ENCODE measurements at regions not wholly inside any gene's neighbourhood (a gene's known extent, or its start where the extent isn't known, plus 50 kb on each side); places are given as distances from the start of the nearest gene placed in this dataset.

GRCh38 chr6:167552961-167553735 lies 228.3 kb downstream of the TTLL2 start:
- DNase-seq (ENCODE audit: low spot score in 2 of 2) = peak; percentile 45 to 68
- Histone ChIP-seq H3K36me3 (no peaks in the 10 kb centered on the region), H3K4me1 (peaks cover 17% of the 10 kb centered on the region), H3K27ac (no peak overlapping the region), H3K9me3 (peaks cover 7% of the 10 kb centered on the region), H3K4me3 (no peak overlapping the region), H3K27me3 (peaks cover 6% of the 10 kb centered on the region)
- TF ChIP-seq EP300 (IDR thresholded peaks at IDR 0.05) = no peak
- TF ChIP-seq, protein P1, sequence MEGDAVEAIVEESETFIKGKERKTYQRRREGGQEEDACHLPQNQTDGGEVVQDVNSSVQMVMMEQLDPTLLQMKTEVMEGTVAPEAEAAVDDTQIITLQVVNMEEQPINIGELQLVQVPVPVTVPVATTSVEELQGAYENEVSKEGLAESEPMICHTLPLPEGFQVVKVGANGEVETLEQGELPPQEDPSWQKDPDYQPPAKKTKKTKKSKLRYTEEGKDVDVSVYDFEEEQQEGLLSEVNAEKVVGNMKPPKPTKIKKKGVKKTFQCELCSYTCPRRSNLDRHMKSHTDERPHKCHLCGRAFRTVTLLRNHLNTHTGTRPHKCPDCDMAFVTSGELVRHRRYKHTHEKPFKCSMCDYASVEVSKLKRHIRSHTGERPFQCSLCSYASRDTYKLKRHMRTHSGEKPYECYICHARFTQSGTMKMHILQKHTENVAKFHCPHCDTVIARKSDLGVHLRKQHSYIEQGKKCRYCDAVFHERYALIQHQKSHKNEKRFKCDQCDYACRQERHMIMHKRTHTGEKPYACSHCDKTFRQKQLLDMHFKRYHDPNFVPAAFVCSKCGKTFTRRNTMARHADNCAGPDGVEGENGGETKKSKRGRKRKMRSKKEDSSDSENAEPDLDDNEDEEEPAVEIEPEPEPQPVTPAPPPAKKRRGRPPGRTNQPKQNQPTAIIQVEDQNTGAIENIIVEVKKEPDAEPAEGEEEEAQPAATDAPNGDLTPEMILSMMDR (IDR thresholded peaks at IDR 0.05) = no peak
- no peak for TF ChIP-seq POLR2A (IDR thresholded peaks at IDR 0.05)
- no peak for TF ChIP-seq POLR2AphosphoS5 (IDR thresholded peaks at IDR 0.05)
- 78% methylated on average over 11 of the region's 19 CpGs for WGBS

- peaks cover 7% of the 10 kb centered on the region for H3K9me3 ChIP-seq
- TF ChIP-seq EP300 (IDR thresholded peaks at IDR 0.05) (no peak), POLR2AphosphoS5 (IDR thresholded peaks at IDR 0.05) (no peak), POLR2A (IDR thresholded peaks at IDR 0.05) (no peak)
- TF ChIP-seq, protein P1 (IDR thresholded peaks at IDR 0.05) = no peak
- no peak overlapping the region for H3K4me3 ChIP-seq
- H3K4me1 ChIP-seq = peaks cover 17% of the 10 kb centered on the region
- H3K27ac ChIP-seq = no peak overlapping the region
- WGBS = 93% methylated on average over 8 of the region's 9 CpGs
- no peaks in the 10 kb centered on the region for H3K36me3 ChIP-seq
- DNase-seq (ENCODE audit: low spot score in 2 of 2) = peak; percentile 44 to 59
- peaks cover 6% of the 10 kb centered on the region for H3K27me3 ChIP-seq
Observed at GRCh38 chr6:167553736-167554119, 228.8 kb downstream of the TTLL2 start.

DNA sequence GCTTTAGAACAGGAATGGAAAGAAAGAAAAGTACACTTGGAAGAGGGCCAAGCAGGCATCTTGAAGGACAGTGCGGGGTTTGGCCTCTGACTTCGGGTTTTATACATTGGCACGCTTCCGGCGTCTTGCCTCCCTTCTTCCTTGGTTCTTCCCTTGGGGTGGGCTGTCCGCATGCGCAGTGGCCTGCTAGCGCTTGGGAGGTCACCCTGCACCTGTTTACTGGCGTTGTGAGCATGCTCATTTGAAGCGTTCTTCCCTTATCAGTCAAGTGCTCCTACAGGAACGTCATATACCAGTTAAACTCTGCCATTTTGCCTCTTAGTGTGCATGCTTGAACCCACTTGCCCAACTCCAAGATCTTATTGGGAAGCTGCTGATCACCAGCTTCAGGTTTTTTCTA lies 230.0 kb downstream of the TTLL2 start:
- Histone ChIP-seq H3K4me1 (peaks cover 17% of the 10 kb centered on the region), H3K4me3 (no peak overlapping the region), H3K9me3 (peaks cover 7% of the 10 kb centered on the region), H3K36me3 (no peaks in the 10 kb centered on the region), H3K27me3 (peaks cover 6% of the 10 kb centered on the region), H3K27ac (no peak overlapping the region)
- TF ChIP-seq POLR2A (IDR thresholded peaks at IDR 0.05) (no peak), EP300 (IDR thresholded peaks at IDR 0.05) (no peak), POLR2AphosphoS5 (IDR thresholded peaks at IDR 0.05) (no peak)
- TF ChIP-seq, protein P1 (IDR thresholded peaks at IDR 0.05) = no peak
- peak in 1 of 2 donors; percentile 41 for DNase-seq (ENCODE audit: low spot score in 2 of 2)
- 92% methylated on average over 11 of the region's 11 CpGs for WGBS

GRCh38 chr6:167555836-167556235 lies 230.9 kb downstream of the TTLL2 start:
- Histone ChIP-seq H3K36me3 (no peaks in the 10 kb centered on the region), H3K27me3 (peaks cover 6% of the 10 kb centered on the region), H3K9me3 (peaks cover 7% of the 10 kb centered on the region), H3K4me1 (peaks cover 9% of the 10 kb centered on the region), H3K4me3 (no peak overlapping the region), H3K27ac (no peak overlapping the region)
- no peak for DNase-seq (ENCODE audit: low spot score in 2 of 2)
- TF ChIP-seq EP300 (IDR thresholded peaks at IDR 0.05) (no peak), POLR2AphosphoS5 (IDR thresholded peaks at IDR 0.05) (no peak), POLR2A (IDR thresholded peaks at IDR 0.05) (no peak)
- TF ChIP-seq, protein P1 (IDR thresholded peaks at IDR 0.05) = no peak

- H3K27me3 ChIP-seq = peaks cover 3% of the 10 kb centered on the region
- no peaks in the 10 kb centered on the region for H3K4me1 ChIP-seq
- H3K36me3 ChIP-seq = no peaks in the 10 kb centered on the region
- TF ChIP-seq POLR2A (IDR thresholded peaks at IDR 0.05) = no peak
- no peak for TF ChIP-seq EP300 (IDR thresholded peaks at IDR 0.05)
- TF ChIP-seq, protein P1 (IDR thresholded peaks at IDR 0.05) = no peak
- no peak for TF ChIP-seq POLR2AphosphoS5 (IDR thresholded peaks at IDR 0.05)
- H3K27ac ChIP-seq = no peak overlapping the region
- 78% methylated on average over 5 of the region's 5 CpGs for WGBS
- peaks cover 7% of the 10 kb centered on the region for H3K9me3 ChIP-seq
- DNase-seq (ENCODE audit: low spot score in 2 of 2) = no peak
- H3K4me3 ChIP-seq = no peak overlapping the region
Observed at GRCh38 chr6:167557675-167558074, 232.8 kb downstream of the TTLL2 start.

All from suprapubic skin (tissue), 4 donors.